GM23248 (cell line): ENCODE measurements at regions not wholly inside any gene's neighbourhood (a gene's known extent, or its start where the extent isn't known, plus 50 kb on each side); places are given as distances from the start of the nearest gene placed in this dataset.

Source experiments
- EZH2 ChIP-seq: fragments of 200-600 bp; sonication (generic); IDR thresholded peaks from 2 replicates; pipeline ENCODE4 v1.6.1; 2018; ENCODE audit warnings: antibody characterized with exemption, mild to moderate bottlenecking; ENCODE audit not compliant: insufficient read depth, poor library complexity, severe bottlenecking
- EZH2phosphoT487 ChIP-seq: fragments of 200-600 bp; sonication (generic); IDR thresholded peaks from 2 replicates; pipeline ENCODE4 v1.6.1; 2018; ENCODE audit warnings: antibody characterized with exemption, moderate library complexity, mild to moderate bottlenecking, low read depth; ENCODE audit not compliant: insufficient read depth

- TF ChIP-seq EZH2phosphoT487 = no peak
- no peak for TF ChIP-seq EZH2
Measured at GRCh38 chr10:25797888-25798429, 136.1 kb upstream of the MYO3A start.
